Chondrocyte (in vitro differentiated cells): ENCODE measurements at regions not wholly inside any gene's neighbourhood (a gene's known extent, or its start where the extent isn't known, plus 50 kb on each side); places are given as distances from the start of the nearest gene placed in this dataset.

ENCODE experiments used
- DNase-seq: peaks from one replicate; pipeline ENCODE4 v3.0.0; 2021; ENCODE audit warnings: mixed read lengths, low spot score
- H3K27ac Mint-ChIP-seq: one replicate; pipeline ENCODE4 v1.8.0; 2021; ENCODE audit warnings: mild to moderate bottlenecking, moderate library complexity, mixed read lengths; ENCODE audit not compliant: unreplicated experiment
- H3K27me3 Mint-ChIP-seq: 2 replicates; pipeline ENCODE4 v1.8.0; 2021; ENCODE audit warnings: low read depth, mixed read lengths
- H3K36me3 Mint-ChIP-seq: 2 replicates; pipeline ENCODE4 v1.8.0; 2021; ENCODE audit warnings: low read depth, mixed read lengths
- H3K4me1 Mint-ChIP-seq: 2 replicates; pipeline ENCODE4 v1.8.0; 2021; ENCODE audit warnings: low read depth, mild to moderate bottlenecking, mixed read lengths
- H3K4me3 Mint-ChIP-seq: one replicate; pipeline ENCODE4 v1.8.0; 2021; ENCODE audit warnings: mild to moderate bottlenecking, moderate library complexity, mixed read lengths; ENCODE audit not compliant: unreplicated experiment
- H3K9me3 Mint-ChIP-seq: 2 replicates; pipeline ENCODE4 v1.8.0; 2021; ENCODE audit warnings: low read depth, mixed read lengths
- TF ChIP-seq, protein P1 (sequence below): fragments of 200-600 bp; sonication (generic); IDR thresholded peaks from 2 replicates; pipeline ENCODE4 v1.5.0; 2021; ENCODE audit warnings: antibody characterized with exemption, mild to moderate bottlenecking, moderate library complexity

DNA sequence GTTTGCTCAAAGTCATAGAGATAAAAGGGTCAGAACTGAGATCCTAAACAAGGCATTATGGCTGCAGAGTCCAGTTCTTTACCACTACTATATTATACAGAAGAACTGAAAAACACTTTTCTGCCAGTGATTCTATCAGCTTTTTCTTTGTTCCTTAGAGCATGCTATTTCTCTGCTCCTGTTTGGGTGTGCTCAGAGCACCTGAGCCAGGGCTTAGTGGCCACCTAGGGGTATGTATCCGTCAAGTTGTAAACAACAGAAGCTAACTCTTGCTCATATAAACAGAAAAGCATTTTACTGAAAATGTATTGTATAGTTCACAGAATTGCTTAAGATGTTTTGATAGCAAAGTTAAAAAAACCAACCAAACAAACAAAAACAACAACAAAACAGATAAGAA is 470.8 kb downstream of the SLC16A7 start:
- H3K4me1 Mint-ChIP-seq = no peaks in the 10 kb centered on the region
- H3K36me3 Mint-ChIP-seq = no peaks in the 10 kb centered on the region
- no peaks in the 10 kb centered on the region for H3K27me3 Mint-ChIP-seq
- no peak for DNase-seq
- H3K4me3 Mint-ChIP-seq = no peak overlapping the region
- no peaks in the 10 kb centered on the region for H3K9me3 Mint-ChIP-seq
- no peak overlapping the region for H3K27ac Mint-ChIP-seq
- TF ChIP-seq, protein P1, sequence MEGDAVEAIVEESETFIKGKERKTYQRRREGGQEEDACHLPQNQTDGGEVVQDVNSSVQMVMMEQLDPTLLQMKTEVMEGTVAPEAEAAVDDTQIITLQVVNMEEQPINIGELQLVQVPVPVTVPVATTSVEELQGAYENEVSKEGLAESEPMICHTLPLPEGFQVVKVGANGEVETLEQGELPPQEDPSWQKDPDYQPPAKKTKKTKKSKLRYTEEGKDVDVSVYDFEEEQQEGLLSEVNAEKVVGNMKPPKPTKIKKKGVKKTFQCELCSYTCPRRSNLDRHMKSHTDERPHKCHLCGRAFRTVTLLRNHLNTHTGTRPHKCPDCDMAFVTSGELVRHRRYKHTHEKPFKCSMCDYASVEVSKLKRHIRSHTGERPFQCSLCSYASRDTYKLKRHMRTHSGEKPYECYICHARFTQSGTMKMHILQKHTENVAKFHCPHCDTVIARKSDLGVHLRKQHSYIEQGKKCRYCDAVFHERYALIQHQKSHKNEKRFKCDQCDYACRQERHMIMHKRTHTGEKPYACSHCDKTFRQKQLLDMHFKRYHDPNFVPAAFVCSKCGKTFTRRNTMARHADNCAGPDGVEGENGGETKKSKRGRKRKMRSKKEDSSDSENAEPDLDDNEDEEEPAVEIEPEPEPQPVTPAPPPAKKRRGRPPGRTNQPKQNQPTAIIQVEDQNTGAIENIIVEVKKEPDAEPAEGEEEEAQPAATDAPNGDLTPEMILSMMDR = no peak

DNA sequence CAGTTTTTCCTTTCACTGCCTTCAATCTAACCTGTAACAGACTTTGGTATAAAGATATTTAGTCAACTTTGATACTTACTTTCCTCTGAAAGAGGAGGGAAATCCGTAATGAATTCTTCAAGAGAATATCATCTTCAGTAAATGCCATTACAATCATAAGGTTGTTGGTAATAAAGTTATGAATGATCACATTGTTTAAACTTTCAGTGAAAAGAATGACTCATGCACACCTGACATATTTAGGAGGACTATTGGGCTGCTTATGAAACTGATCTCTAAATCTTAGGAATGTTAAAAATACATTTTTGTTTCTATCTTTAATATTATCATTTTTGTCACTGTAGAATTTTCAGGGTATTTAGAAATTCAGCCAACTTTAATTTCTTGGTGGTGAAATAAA is 474.7 kb downstream of the SLC16A7 start:
- H3K4me3 Mint-ChIP-seq = no peak overlapping the region
- DNase-seq = no peak
- no peaks in the 10 kb centered on the region for H3K36me3 Mint-ChIP-seq

DNA sequence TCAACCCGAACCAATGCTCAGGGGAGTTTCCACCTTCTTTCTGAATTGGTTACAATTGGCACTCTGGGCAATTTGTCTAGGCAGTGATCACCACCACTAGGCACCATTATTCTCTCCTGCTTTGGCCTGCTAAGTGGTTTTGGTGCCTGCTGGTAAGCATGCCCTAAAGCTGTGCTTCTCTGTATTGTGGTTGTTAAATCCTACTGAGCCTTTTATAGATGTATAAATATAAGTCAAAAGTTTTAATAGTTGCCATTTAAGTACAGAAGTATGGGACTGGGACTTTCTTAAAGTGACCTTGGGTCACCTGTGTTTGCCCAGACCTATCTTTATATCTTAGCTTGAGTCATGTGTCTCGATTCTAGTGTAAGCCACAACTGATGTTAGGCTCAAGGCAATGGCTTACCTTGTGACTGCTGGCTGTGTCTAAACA is 475.9 kb downstream of the SLC16A7 start:
- H3K9me3 Mint-ChIP-seq = no peaks in the 10 kb centered on the region
- H3K4me3 Mint-ChIP-seq = no peak overlapping the region
- no peaks in the 10 kb centered on the region for H3K36me3 Mint-ChIP-seq
- no peak for DNase-seq
- no peaks in the 10 kb centered on the region for H3K27me3 Mint-ChIP-seq
- no peak overlapping the region for H3K27ac Mint-ChIP-seq
- H3K4me1 Mint-ChIP-seq = peaks cover 16% of the 10 kb centered on the region
- TF ChIP-seq, protein P1 = no peak

More for the DNA sequence above, 474.7 kb downstream of the SLC16A7 start:
- Mint-ChIP-seq H3K27ac (no peak overlapping the region), H3K4me1 (peaks cover 16% of the 10 kb centered on the region), H3K27me3 (no peaks in the 10 kb centered on the region), H3K9me3 (no peaks in the 10 kb centered on the region)
- TF ChIP-seq, protein P1 = no peak

DNA sequence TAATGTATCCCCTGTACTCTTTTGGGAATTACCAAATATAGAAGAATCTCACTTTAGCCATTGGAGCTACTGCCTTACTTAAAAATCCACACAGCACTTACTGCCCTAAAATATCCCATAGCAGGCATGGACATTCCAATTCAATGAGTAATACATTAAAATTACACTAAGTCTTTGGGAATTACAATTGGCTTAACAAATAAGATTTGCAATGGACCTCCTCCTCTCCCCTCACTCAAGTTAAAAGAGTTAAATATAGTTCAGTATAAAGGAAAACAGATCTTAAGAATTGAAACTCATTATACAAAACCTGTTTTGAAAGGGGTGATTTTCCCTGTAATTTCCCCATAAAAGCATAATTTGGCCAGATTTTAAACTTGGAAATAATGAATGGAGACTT is 477.1 kb downstream of the SLC16A7 start:
- Mint-ChIP-seq H3K27ac (no peak overlapping the region), H3K4me1 (peaks cover 16% of the 10 kb centered on the region), H3K4me3 (no peak overlapping the region), H3K9me3 (no peaks in the 10 kb centered on the region), H3K27me3 (no peaks in the 10 kb centered on the region), H3K36me3 (no peaks in the 10 kb centered on the region)
- DNase-seq = no peak
- TF ChIP-seq, protein P1 = no peak

DNA sequence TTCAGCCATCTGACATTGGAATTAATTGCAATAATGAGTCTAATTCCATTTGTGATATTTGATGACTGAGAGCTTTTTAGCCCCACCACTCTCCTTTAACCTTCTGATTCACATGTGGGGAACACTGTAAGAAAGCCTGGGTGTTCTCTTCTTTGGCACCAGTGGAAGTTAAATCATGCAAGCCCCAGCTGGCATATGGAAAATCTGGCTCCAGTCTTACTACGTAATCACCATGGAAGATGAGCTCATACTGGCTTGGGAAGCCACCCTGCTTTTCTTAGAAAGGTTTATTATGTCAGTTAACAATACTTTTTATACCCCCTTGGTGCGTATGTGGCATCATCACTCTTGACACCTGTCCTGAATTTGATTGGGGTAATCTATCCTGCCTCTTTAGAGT is 479.3 kb downstream of the SLC16A7 start:
- DNase-seq = no peak
- H3K27ac Mint-ChIP-seq = no peak overlapping the region
- peaks cover 16% of the 10 kb centered on the region for H3K4me1 Mint-ChIP-seq
- no peak overlapping the region for H3K4me3 Mint-ChIP-seq
- TF ChIP-seq, protein P1 = no peak
- H3K36me3 Mint-ChIP-seq = peaks cover 3% of the 10 kb centered on the region
- H3K9me3 Mint-ChIP-seq = peaks cover 10% of the 10 kb centered on the region
- no peaks in the 10 kb centered on the region for H3K27me3 Mint-ChIP-seq
